ENCODE measurements at regions not wholly inside any gene's neighbourhood (a gene's known extent, or its start where the extent isn't known, plus 50 kb on each side); places are given as distances from the start of the nearest gene placed in this dataset.

- WGBS (ENCODE audit: extremely low coverage, insufficient coverage, insufficient read length), result no CpG with 5 or more reads among the region's 5 CpGs
- Histone ChIP-seq H2AFZ (ENCODE audit: insufficient read depth, low read length, poor library complexity) (no peak overlapping the region), H3K36me3 (ENCODE audit: control insufficient read depth in 1 of 2, insufficient read depth in 2 of 2, low read length in 2 of 2) (no peaks in the 10 kb centered on the region), H4K12ac (ENCODE audit: low read depth, low read length) (no peak overlapping the region), H3K27me3 (ENCODE audit: insufficient read depth, low read length) (no peaks in the 10 kb centered on the region), H2BK5ac (ENCODE audit: low read depth, low read length, poor library complexity) (no peak overlapping the region), H3K79me2 (ENCODE audit: control insufficient read depth, insufficient read depth, low read length, poor library complexity) (no peaks in the 10 kb centered on the region), H3K14ac (ENCODE audit: low read length) (no peak overlapping the region), H4K91ac (ENCODE audit: low read depth, low read length) (no peak overlapping the region), H3K23ac (ENCODE audit: low read length) (no peak overlapping the region), H3K9ac (ENCODE audit: low read length) (no peak overlapping the region), H3K4ac (ENCODE audit: low read depth, low read length) (no peak overlapping the region), H3K4me2 (ENCODE audit: low read length) (no peak overlapping the region), H4K8ac (ENCODE audit: low read depth, low read length) (no peak overlapping the region), H3K4me3 (ENCODE audit: low read depth, low read length) (no peak overlapping the region), H2BK120ac (ENCODE audit: insufficient read depth, low read length, poor library complexity) (no peak overlapping the region), H2AK5ac (ENCODE audit: low read length) (no peak overlapping the region), H3K79me1 (ENCODE audit: low read length) (no peaks in the 10 kb centered on the region), H2BK12ac (ENCODE audit: low read length) (no peak overlapping the region), H3K18ac (ENCODE audit: low read length) (no peak overlapping the region), H3K27ac (ENCODE audit: low read depth, low read length) (no peak overlapping the region), H3K4me1 (ENCODE audit: control insufficient read depth in 1 of 2, insufficient read depth in 2 of 2, low read length in 2 of 2) (no peaks in the 10 kb centered on the region), H3K9me3 (ENCODE audit: insufficient read depth, low read depth, low read length) (peaks cover 2% of the 10 kb centered on the region)
- no peak for DNase-seq
These were observed 163.4 kb upstream of the SH3BP4 start for GRCh38 chr2:234788381-234788780.

- H3K4me1 ChIP-seq (ENCODE audit: control insufficient read depth in 1 of 2, insufficient read depth in 2 of 2, low read length in 2 of 2), result no peaks in the 10 kb centered on the region
- H3K23ac ChIP-seq (ENCODE audit: low read length), result no peak overlapping the region
- H2AFZ ChIP-seq (ENCODE audit: insufficient read depth, low read length, poor library complexity), result no peak overlapping the region
- peaks cover 2% of the 10 kb centered on the region for H3K9me3 ChIP-seq (ENCODE audit: insufficient read depth, low read depth, low read length)
- no peak overlapping the region for H2BK120ac ChIP-seq (ENCODE audit: insufficient read depth, low read length, poor library complexity)
- no peak overlapping the region for H2BK5ac ChIP-seq (ENCODE audit: low read depth, low read length, poor library complexity)
- no CpG with 5 or more reads among the region's 6 CpGs for WGBS (ENCODE audit: extremely low coverage, insufficient coverage, insufficient read length)
- H3K27me3 ChIP-seq (ENCODE audit: insufficient read depth, low read length), result no peaks in the 10 kb centered on the region
- no peak overlapping the region for H3K4me3 ChIP-seq (ENCODE audit: low read depth, low read length)
- no peak overlapping the region for H3K14ac ChIP-seq (ENCODE audit: low read length)
- no peak overlapping the region for H4K8ac ChIP-seq (ENCODE audit: low read depth, low read length)
- H3K4me2 ChIP-seq (ENCODE audit: low read length), result no peak overlapping the region
- no peaks in the 10 kb centered on the region for H3K36me3 ChIP-seq (ENCODE audit: control insufficient read depth in 1 of 2, insufficient read depth in 2 of 2, low read length in 2 of 2)
- no peak overlapping the region for H3K9ac ChIP-seq (ENCODE audit: low read length)
- H4K91ac ChIP-seq (ENCODE audit: low read depth, low read length), result no peak overlapping the region
- no peak overlapping the region for H2AK5ac ChIP-seq (ENCODE audit: low read length)
- no peak for DNase-seq
- H3K79me2 ChIP-seq (ENCODE audit: control insufficient read depth, insufficient read depth, low read length, poor library complexity), result no peaks in the 10 kb centered on the region
- no peak overlapping the region for H2BK12ac ChIP-seq (ENCODE audit: low read length)
- H4K12ac ChIP-seq (ENCODE audit: low read depth, low read length), result no peak overlapping the region
- no peak overlapping the region for H3K18ac ChIP-seq (ENCODE audit: low read length)
- no peaks in the 10 kb centered on the region for H3K79me1 ChIP-seq (ENCODE audit: low read length)
- H3K4ac ChIP-seq (ENCODE audit: low read depth, low read length), result no peak overlapping the region
- H3K27ac ChIP-seq (ENCODE audit: low read depth, low read length), result no peak overlapping the region
These were observed 164.7 kb upstream of the SH3BP4 start for GRCh38 chr2:234787114-234787513.

DNA sequence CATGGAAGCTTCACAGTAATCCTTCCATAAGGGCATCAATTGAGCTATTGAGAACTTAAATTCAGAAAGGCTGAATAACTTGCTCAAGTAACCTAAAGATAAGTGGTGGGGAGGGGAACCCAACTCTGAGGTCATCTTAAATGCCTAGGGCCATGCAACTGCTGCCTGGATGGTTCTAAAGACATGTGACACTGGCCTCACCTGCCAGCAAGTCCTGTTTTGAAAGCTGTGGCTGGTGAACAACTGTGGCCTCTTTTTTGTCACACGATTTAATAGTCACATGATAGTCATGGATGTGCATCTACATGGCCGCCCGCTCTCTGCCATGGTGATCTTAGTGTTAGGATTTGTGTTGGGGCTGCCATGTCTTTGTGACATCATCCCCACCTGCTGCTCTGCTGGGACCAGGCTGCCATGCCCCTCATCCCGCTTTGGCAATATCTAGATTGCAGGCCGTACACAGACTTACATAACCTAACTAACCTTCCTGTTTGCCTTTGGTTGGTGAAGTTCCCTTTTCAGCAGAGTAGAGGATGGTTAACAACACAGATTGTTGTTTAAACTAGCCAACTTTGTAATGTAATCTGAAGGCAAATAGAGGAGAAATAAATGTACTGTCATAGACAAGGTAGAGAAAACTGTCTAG is 177.9 kb upstream of the SH3BP4 start:
- Histone ChIP-seq H4K8ac (ENCODE audit: low read depth, low read length) (no peak overlapping the region), H4K12ac (ENCODE audit: low read depth, low read length) (no peak overlapping the region), H2BK5ac (ENCODE audit: low read depth, low read length, poor library complexity) (no peak overlapping the region), H3K79me2 (ENCODE audit: control insufficient read depth, insufficient read depth, low read length, poor library complexity) (no peaks in the 10 kb centered on the region), H3K4me3 (ENCODE audit: low read depth, low read length) (no peak overlapping the region), H3K27ac (ENCODE audit: low read depth, low read length) (no peak overlapping the region), H3K79me1 (ENCODE audit: low read length) (no peaks in the 10 kb centered on the region), H3K23ac (ENCODE audit: low read length) (no peak overlapping the region), H4K91ac (ENCODE audit: low read depth, low read length) (no peak overlapping the region), H2AK5ac (ENCODE audit: low read length) (no peak overlapping the region), H3K27me3 (ENCODE audit: insufficient read depth, low read length) (no peaks in the 10 kb centered on the region), H3K36me3 (ENCODE audit: control insufficient read depth in 1 of 2, insufficient read depth in 2 of 2, low read length in 2 of 2) (no peaks in the 10 kb centered on the region), H3K18ac (ENCODE audit: low read length) (no peak overlapping the region), H3K9me3 (ENCODE audit: insufficient read depth, low read depth, low read length) (no peaks in the 10 kb centered on the region), H3K4me1 (ENCODE audit: control insufficient read depth in 1 of 2, insufficient read depth in 2 of 2, low read length in 2 of 2) (peaks cover 0 to 3% of the 10 kb centered on the region in 2 experiments), H3K9ac (ENCODE audit: low read length) (no peak overlapping the region), H3K14ac (ENCODE audit: low read length) (no peak overlapping the region), H3K4me2 (ENCODE audit: low read length) (no peak overlapping the region), H2BK12ac (ENCODE audit: low read length) (no peak overlapping the region), H2AFZ (ENCODE audit: insufficient read depth, low read length, poor library complexity) (no peak overlapping the region), H2BK120ac (ENCODE audit: insufficient read depth, low read length, poor library complexity) (no peak overlapping the region), H3K4ac (ENCODE audit: low read depth, low read length) (no peak overlapping the region)
- DNase-seq, result peak in 1 of 2 donors; percentile 22
- WGBS (ENCODE audit: extremely low coverage, insufficient coverage, insufficient read length), result no CpG with 5 or more reads among the region's 5 CpGs

GRCh38 chr2:234773129-234773528 is 178.7 kb upstream of the SH3BP4 start:
- Histone ChIP-seq H3K4me2 (ENCODE audit: low read length) (no peak overlapping the region), H3K79me2 (ENCODE audit: control insufficient read depth, insufficient read depth, low read length, poor library complexity) (no peaks in the 10 kb centered on the region), H4K8ac (ENCODE audit: low read depth, low read length) (no peak overlapping the region), H3K27ac (ENCODE audit: low read depth, low read length) (no peak overlapping the region), H2BK120ac (ENCODE audit: insufficient read depth, low read length, poor library complexity) (no peak overlapping the region), H2BK12ac (ENCODE audit: low read length) (no peak overlapping the region), H2AFZ (ENCODE audit: insufficient read depth, low read length, poor library complexity) (no peak overlapping the region), H3K4me1 (ENCODE audit: control insufficient read depth in 1 of 2, insufficient read depth in 2 of 2, low read length in 2 of 2) (peaks cover 0 to 3% of the 10 kb centered on the region in 2 experiments), H3K36me3 (ENCODE audit: control insufficient read depth in 1 of 2, insufficient read depth in 2 of 2, low read length in 2 of 2) (no peaks in the 10 kb centered on the region), H3K27me3 (ENCODE audit: insufficient read depth, low read length) (no peaks in the 10 kb centered on the region), H3K14ac (ENCODE audit: low read length) (no peak overlapping the region), H3K4me3 (ENCODE audit: low read depth, low read length) (no peak overlapping the region), H3K79me1 (ENCODE audit: low read length) (no peaks in the 10 kb centered on the region), H3K18ac (ENCODE audit: low read length) (no peak overlapping the region), H3K4ac (ENCODE audit: low read depth, low read length) (no peak overlapping the region), H3K23ac (ENCODE audit: low read length) (no peak overlapping the region), H3K9me3 (ENCODE audit: insufficient read depth, low read depth, low read length) (no peaks in the 10 kb centered on the region), H4K91ac (ENCODE audit: low read depth, low read length) (no peak overlapping the region), H2AK5ac (ENCODE audit: low read length) (no peak overlapping the region), H3K9ac (ENCODE audit: low read length) (no peak overlapping the region), H2BK5ac (ENCODE audit: low read depth, low read length, poor library complexity) (no peak overlapping the region), H4K12ac (ENCODE audit: low read depth, low read length) (no peak overlapping the region)
- DNase-seq, result no peak
- no CpG with 5 or more reads among the region's 5 CpGs for WGBS (ENCODE audit: extremely low coverage, insufficient coverage, insufficient read length)

Data from trophoblast cell (in vitro differentiated cells and primary cell).